ENCODE measurements at regions not wholly inside any gene's neighbourhood (a gene's known extent, or its start where the extent isn't known, plus 50 kb on each side); places are given as distances from the start of the nearest gene placed in this dataset.

- no peak for TF ChIP-seq ZNF462 (CRISPR knock-in tag; IDR thresholded peaks at IDR 0.05)
Measured at GRCh38 chr7:12002428-12002827, 170.4 kb upstream of the THSD7A start (continued).

- Histone ChIP-seq H3K4me2 (no peak overlapping the region), H3K4me1 (ENCODE audit: insufficient read depth) (no peaks in the 10 kb centered on the region), H3K27ac (ENCODE audit: low read depth) (no peak overlapping the region), H3K79me2 (replicated peaks; ENCODE audit: insufficient read depth) (no peaks in the 10 kb centered on the region), H3F3A (replicated peaks; ENCODE audit: low read depth) (no peaks in the 10 kb centered on the region), H2AFZ (no peak overlapping the region), H3K4me3 (no peak overlapping the region), H3K36me3 (ENCODE audit: insufficient read depth) (no peaks in the 10 kb centered on the region), H3K9me2 (ENCODE audit: insufficient read depth) (no peaks in the 10 kb centered on the region), H3K27me3 (ENCODE audit: insufficient read depth) (no peaks in the 10 kb centered on the region), H4K20me1 (replicated peaks; ENCODE audit: insufficient read depth) (no peaks in the 10 kb centered on the region)
- no peak overlapping the region for H3K27ac Mint-ChIP-seq
- no peak overlapping the region for H3K4me3 Mint-ChIP-seq
- H3K9me3 Mint-ChIP-seq: no peaks in the 10 kb centered on the region
- TF ChIP-seq ZNF114 (CRISPR knock-in tag; IDR thresholded peaks at IDR 0.05) (no peak), EZH2 (IDR thresholded peaks at IDR 0.05; ENCODE audit: low read depth, unreplicated experiment) (no peak), NANOG (IDR thresholded peaks at IDR 0.05; ENCODE audit: borderline replicate concordance) (no peak), ZNF331 (CRISPR knock-in tag; IDR thresholded peaks at IDR 0.05; ENCODE audit: low read depth) (no peak), POLR2AphosphoS5 (IDR thresholded peaks at IDR 0.05; ENCODE audit: low read depth) (no peak), ZNF462 (CRISPR knock-in tag; IDR thresholded peaks at IDR 0.05) (no peak), EZH2phosphoT487 (IDR thresholded peaks at IDR 0.05; ENCODE audit: unreplicated experiment) (no peak), CREB1 (CRISPR knock-in tag; IDR thresholded peaks at IDR 0.05; ENCODE audit: low read depth) (no peak)
- H3K36me3 Mint-ChIP-seq (ENCODE audit: low read depth): no peaks in the 10 kb centered on the region
- no peak for ATAC-seq
- H3K4me1 Mint-ChIP-seq: no peaks in the 10 kb centered on the region
- no peaks in the 10 kb centered on the region for H3K27me3 Mint-ChIP-seq (ENCODE audit: insufficient read depth, low read depth, poor library complexity)
- DNase-seq (ENCODE audit: low spot score): no peak
Measured at GRCh38 chr7:12004581-12004980, 172.6 kb upstream of the THSD7A start.
